ENCODE measurements at regions not wholly inside any gene's neighbourhood (a gene's known extent, or its start where the extent isn't known, plus 50 kb on each side); places are given as distances from the start of the nearest gene placed in this dataset.

DNA sequence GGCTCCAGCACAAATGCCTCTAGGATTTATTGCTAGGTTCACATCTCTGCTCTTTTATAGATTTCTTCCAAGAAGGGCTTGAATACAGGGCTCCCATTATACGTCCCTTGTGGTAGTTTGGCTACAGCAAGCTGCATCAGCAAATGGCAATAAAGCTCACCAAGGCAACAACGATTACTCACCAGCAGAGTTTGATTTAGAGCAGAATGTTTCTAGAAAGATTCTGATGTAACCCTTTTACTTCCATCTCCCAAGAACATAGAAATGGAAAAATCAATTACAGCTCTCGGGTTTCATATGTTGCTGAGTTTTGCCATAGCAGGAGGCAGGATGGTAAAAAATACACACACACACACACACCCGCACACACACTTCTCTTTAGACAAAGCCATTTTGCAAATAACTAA, 124.2 kb upstream of the TNPO1 start:
- TF ChIP-seq, protein P1, sequence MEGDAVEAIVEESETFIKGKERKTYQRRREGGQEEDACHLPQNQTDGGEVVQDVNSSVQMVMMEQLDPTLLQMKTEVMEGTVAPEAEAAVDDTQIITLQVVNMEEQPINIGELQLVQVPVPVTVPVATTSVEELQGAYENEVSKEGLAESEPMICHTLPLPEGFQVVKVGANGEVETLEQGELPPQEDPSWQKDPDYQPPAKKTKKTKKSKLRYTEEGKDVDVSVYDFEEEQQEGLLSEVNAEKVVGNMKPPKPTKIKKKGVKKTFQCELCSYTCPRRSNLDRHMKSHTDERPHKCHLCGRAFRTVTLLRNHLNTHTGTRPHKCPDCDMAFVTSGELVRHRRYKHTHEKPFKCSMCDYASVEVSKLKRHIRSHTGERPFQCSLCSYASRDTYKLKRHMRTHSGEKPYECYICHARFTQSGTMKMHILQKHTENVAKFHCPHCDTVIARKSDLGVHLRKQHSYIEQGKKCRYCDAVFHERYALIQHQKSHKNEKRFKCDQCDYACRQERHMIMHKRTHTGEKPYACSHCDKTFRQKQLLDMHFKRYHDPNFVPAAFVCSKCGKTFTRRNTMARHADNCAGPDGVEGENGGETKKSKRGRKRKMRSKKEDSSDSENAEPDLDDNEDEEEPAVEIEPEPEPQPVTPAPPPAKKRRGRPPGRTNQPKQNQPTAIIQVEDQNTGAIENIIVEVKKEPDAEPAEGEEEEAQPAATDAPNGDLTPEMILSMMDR (IDR thresholded peaks at IDR 0.05; ENCODE audit: low read depth, low read length) = no peak
- no peak for TF ChIP-seq POLR2A (IDR thresholded peaks at IDR 0.05; ENCODE audit: extremely low read depth, insufficient read length)
- TF ChIP-seq, protein P2, sequence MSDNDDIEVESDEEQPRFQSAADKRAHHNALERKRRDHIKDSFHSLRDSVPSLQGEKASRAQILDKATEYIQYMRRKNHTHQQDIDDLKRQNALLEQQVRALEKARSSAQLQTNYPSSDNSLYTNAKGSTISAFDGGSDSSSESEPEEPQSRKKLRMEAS (IDR thresholded peaks at IDR 0.05; ENCODE audit: low read depth, low read length) = no peak
